ENCODE measurements at regions not wholly inside any gene's neighbourhood (a gene's known extent, or its start where the extent isn't known, plus 50 kb on each side); places are given as distances from the start of the nearest gene placed in this dataset.

DNA sequence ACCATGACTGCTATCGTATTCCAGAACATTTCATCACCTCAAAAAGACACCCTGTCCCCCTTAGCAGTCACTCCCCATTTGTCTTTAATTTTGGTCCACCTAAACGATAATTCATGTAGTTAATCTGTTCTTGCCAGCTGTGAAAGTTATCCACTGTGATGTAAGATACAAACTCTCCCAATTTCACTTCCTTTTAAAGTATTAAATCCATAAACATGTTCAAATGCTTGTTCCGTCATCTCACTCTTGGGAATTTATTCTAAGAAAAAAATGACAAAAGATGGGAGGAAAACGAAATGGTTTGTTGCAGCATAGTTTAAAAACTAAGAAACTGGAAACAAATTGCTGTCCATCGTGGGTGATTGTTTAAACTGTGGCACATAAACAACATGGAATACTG is 53.7 kb upstream of the IRF2 start:
- no peak for DNase-seq

DNA sequence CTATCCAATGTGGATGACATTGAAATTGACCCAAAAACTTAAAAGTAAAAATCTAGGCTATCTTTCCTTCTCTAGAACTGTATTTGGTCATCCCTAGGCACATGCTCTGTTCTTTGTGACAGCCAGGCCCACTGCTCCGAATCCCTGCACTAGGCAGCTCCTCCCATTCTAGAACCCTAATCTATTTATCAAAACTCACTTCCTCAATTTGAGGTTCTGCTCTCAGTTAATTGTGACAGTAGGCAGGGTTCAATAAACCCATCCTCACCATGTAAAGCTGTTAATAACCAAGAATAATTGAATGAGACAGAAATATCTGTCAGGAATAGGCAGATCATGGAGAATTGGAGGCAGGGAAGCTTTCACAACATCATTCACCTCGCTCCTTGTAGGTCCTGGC is 51.9 kb upstream of the IRF2 start:
- DNase-seq: no peak

Measured in T1000 (cell line).